ENCODE measurements at regions not wholly inside any gene's neighbourhood (a gene's known extent, or its start where the extent isn't known, plus 50 kb on each side); places are given as distances from the start of the nearest gene placed in this dataset.

GRCh38 chr4:13731019-13731418 lies 103.5 kb upstream of the BOD1L1 start:
- TF ChIP-seq CTCF (conservative IDR thresholded peaks at IDR 0.05; ENCODE audit: low read depth, low read length) (no peak), EZH2phosphoT487 (IDR thresholded peaks at IDR 0.05; ENCODE audit: borderline replicate concordance, low read length) (no peak)
